CD14-positive monocyte (primary cell): ENCODE measurements at regions not wholly inside any gene's neighbourhood (a gene's known extent, or its start where the extent isn't known, plus 50 kb on each side); places are given as distances from the start of the nearest gene placed in this dataset.

ENCODE experiments used
- DNase-seq, 3 donors: peaks; one replicate each; pipeline ENCODE4 v3.0.0-alpha.2; 2011 to 2022
- H2AFZ ChIP-seq: 2 replicates; pipeline ENCODE4 v1.6.0; 2012; ENCODE audit warnings: mild to moderate bottlenecking, low read depth, low read length, inconsistent platforms; ENCODE audit not compliant: insufficient read depth, poor library complexity, severe bottlenecking
- H3K27ac ChIP-seq, 2 donors: 1 replicate in 1 of 2; 2 replicates in 1 of 2; pipeline ENCODE4 v1.5.1; 2012 to 2013; ENCODE audit warnings: low read length in 2 of 2, control low read depth in 1 of 2, inconsistent platforms in 1 of 2, low read depth in 1 of 2, mild to moderate bottlenecking in 1 of 2
- H3K27me3 ChIP-seq, 2 donors: one replicate each; pipeline versions ENCODE4 v1.6.0 to v1.6.1; 2011 to 2013; ENCODE audit warnings: low read length in 2 of 2; ENCODE audit not compliant: control insufficient read depth in 2 of 2, insufficient read depth in 2 of 2
- H3K36me3 ChIP-seq, 2 donors: replicated peaks in 1 of 2; 1 replicate in 1 of 2; 2 replicates in 1 of 2; pipeline versions ENCODE4 v1.5.1 to v1.6.1; 2012 to 2013; ENCODE audit warnings: low read length in 2 of 2, control low read depth in 1 of 2, inconsistent platforms in 1 of 2, mild to moderate bottlenecking in 1 of 2; ENCODE audit not compliant: insufficient read depth in 2 of 2, control insufficient read depth in 1 of 2
- H3K4me1 ChIP-seq, 2 donors: 1 replicate in 1 of 2; 2 replicates in 1 of 2; pipeline versions ENCODE4 v1.5.1 to v1.6.1; 2012 to 2013; ENCODE audit warnings: low read length in 2 of 2, control low read depth in 1 of 2, inconsistent platforms in 1 of 2, mild to moderate bottlenecking in 1 of 2, moderate library complexity in 1 of 2; ENCODE audit not compliant: insufficient read depth in 2 of 2, control insufficient read depth in 1 of 2
- H3K4me2 ChIP-seq: replicated peaks from 2 replicates; pipeline ENCODE3; 2012; ENCODE audit warnings: low read length, moderate library complexity, mild to moderate bottlenecking; ENCODE audit not compliant: poor library complexity, severe bottlenecking; ENCODE audit errors: extremely low read depth
- H3K4me3 ChIP-seq, 3 experiments: fragments of 200-600 bp in 1 of 3; sonication (generic) in 1 of 3; replicated peaks in 1 of 3; 1 replicate in 2 of 3; 2 replicates in 1 of 3; pipeline ENCODE4 v1.5.1; 2011 to 2013; ENCODE audit warnings: low read length in 3 of 3, mild to moderate bottlenecking in 3 of 3, control low read depth in 2 of 3, low read depth in 2 of 3, inconsistent platforms in 1 of 3, moderate library complexity in 1 of 3
- H3K79me2 ChIP-seq: 2 replicates; pipeline ENCODE4 v1.6.0; 2012; ENCODE audit warnings: mild to moderate bottlenecking, control low read depth, inconsistent platforms, low read length, moderate library complexity; ENCODE audit not compliant: insufficient read depth
- H3K9ac ChIP-seq: 2 replicates; pipeline ENCODE4 v1.6.0; 2017; ENCODE audit warnings: low read length, mild to moderate bottlenecking; ENCODE audit not compliant: insufficient read depth, poor library complexity, severe bottlenecking
- H3K9me3 ChIP-seq, 2 donors: replicated peaks in 1 of 2; 1 replicate in 1 of 2; 2 replicates in 1 of 2; pipeline versions ENCODE4 v1.5.1 to v1.6.1; 2012 to 2013; ENCODE audit warnings: low read length in 2 of 2, control low read depth in 1 of 2; ENCODE audit not compliant: control insufficient read depth in 1 of 2, insufficient read depth in 1 of 2
- H4K20me1 ChIP-seq: 2 replicates; pipeline ENCODE4 v1.6.0; 2012; ENCODE audit warnings: mild to moderate bottlenecking, low read length, control low read depth, moderate library complexity; ENCODE audit not compliant: insufficient read depth
- H3K27ac Mint-ChIP-seq, 7 donors: one replicate each; pipeline ENCODE4 v1.8.0; 2020; ENCODE audit warnings: mild to moderate bottlenecking in 7 of 7, mixed read lengths in 7 of 7, moderate library complexity in 6 of 7, inconsistent platforms in 2 of 7
- H3K27me3 Mint-ChIP-seq, 3 donors: one replicate each; pipeline ENCODE4 v1.8.0; 2021 to 2022; ENCODE audit warnings: low read depth in 3 of 3, mild to moderate bottlenecking in 3 of 3, mixed read lengths in 3 of 3, moderate library complexity in 3 of 3, inconsistent platforms in 1 of 3
- H3K36me3 Mint-ChIP-seq, 2 donors: one replicate each; pipeline ENCODE4 v1.8.0; 2020; ENCODE audit warnings: mixed read lengths in 2 of 2, inconsistent platforms in 1 of 2, mild to moderate bottlenecking in 1 of 2
- H3K4me1 Mint-ChIP-seq: one replicate; pipeline ENCODE4 v1.8.0; 2020; ENCODE audit warnings: mild to moderate bottlenecking, mixed read lengths
- H3K4me3 Mint-ChIP-seq, 2 donors: one replicate each; pipeline ENCODE4 v1.8.0; 2020; ENCODE audit warnings: mild to moderate bottlenecking in 2 of 2, mixed read lengths in 2 of 2, moderate library complexity in 1 of 2
- H3K9me3 Mint-ChIP-seq, 7 donors: one replicate each; pipeline ENCODE4 v1.8.0; 2020 to 2022; ENCODE audit warnings: mixed read lengths in 7 of 7, mild to moderate bottlenecking in 6 of 7, moderate library complexity in 6 of 7, inconsistent platforms in 2 of 7
- WGBS: methylation state at CpG from one replicate; pipeline ENCODE4 v1.1.5; 2013; ENCODE audit warnings: missing lambda C conversion rate; ENCODE audit not compliant: insufficient coverage; 5-methylcytosine and 5-hydroxymethylcytosine counted together
- intact Hi-C, 2 donors: fragments of 100-400 bp; cut with micrococcal nuclease; formaldehyde crosslinking; loops; one replicate each; pipeline versions ENCODE4 v1.15.0 to v1.15.1; 2023
- TF ChIP-seq, protein P1 (sequence below): fragments of 200-600 bp; IDR thresholded peaks from one replicate; pipeline ENCODE4 v1.8.0; 2022; ENCODE audit warnings: antibody characterized with exemption, mild to moderate bottlenecking

- TF ChIP-seq, protein P1, sequence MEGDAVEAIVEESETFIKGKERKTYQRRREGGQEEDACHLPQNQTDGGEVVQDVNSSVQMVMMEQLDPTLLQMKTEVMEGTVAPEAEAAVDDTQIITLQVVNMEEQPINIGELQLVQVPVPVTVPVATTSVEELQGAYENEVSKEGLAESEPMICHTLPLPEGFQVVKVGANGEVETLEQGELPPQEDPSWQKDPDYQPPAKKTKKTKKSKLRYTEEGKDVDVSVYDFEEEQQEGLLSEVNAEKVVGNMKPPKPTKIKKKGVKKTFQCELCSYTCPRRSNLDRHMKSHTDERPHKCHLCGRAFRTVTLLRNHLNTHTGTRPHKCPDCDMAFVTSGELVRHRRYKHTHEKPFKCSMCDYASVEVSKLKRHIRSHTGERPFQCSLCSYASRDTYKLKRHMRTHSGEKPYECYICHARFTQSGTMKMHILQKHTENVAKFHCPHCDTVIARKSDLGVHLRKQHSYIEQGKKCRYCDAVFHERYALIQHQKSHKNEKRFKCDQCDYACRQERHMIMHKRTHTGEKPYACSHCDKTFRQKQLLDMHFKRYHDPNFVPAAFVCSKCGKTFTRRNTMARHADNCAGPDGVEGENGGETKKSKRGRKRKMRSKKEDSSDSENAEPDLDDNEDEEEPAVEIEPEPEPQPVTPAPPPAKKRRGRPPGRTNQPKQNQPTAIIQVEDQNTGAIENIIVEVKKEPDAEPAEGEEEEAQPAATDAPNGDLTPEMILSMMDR, result no peak
- H3K9me3 ChIP-seq, result no peaks in the 10 kb centered on the region
- intact Hi-C loops, result no loop called here
- H3K79me2 ChIP-seq, result no peaks in the 10 kb centered on the region
- peaks cover 0 to 4% (median 0%) of the 10 kb centered on the region in 7 donors for H3K9me3 Mint-ChIP-seq
- no peak overlapping the region for H3K27ac Mint-ChIP-seq
- no peaks in the 10 kb centered on the region for H3K4me1 Mint-ChIP-seq
- no peak overlapping the region for H3K9ac ChIP-seq
- no peaks in the 10 kb centered on the region for H3K4me1 ChIP-seq
- H2AFZ ChIP-seq, result no peak overlapping the region
- no peaks in the 10 kb centered on the region for H4K20me1 ChIP-seq
- no peak overlapping the region for H3K27ac ChIP-seq
- no peaks in the 10 kb centered on the region for H3K36me3 ChIP-seq
- H3K27me3 ChIP-seq, result no peaks in the 10 kb centered on the region
- DNase-seq, result no peak
- no peak overlapping the region for H3K4me2 ChIP-seq
- H3K27me3 Mint-ChIP-seq, result no peaks in the 10 kb centered on the region
- H3K4me3 ChIP-seq, result no peak overlapping the region
- no peak overlapping the region for H3K4me3 Mint-ChIP-seq
- H3K36me3 Mint-ChIP-seq, result no peaks in the 10 kb centered on the region
Measured at GRCh38 chr1:101733340-101733739, 263.4 kb downstream of the OLFM3 start.

DNA sequence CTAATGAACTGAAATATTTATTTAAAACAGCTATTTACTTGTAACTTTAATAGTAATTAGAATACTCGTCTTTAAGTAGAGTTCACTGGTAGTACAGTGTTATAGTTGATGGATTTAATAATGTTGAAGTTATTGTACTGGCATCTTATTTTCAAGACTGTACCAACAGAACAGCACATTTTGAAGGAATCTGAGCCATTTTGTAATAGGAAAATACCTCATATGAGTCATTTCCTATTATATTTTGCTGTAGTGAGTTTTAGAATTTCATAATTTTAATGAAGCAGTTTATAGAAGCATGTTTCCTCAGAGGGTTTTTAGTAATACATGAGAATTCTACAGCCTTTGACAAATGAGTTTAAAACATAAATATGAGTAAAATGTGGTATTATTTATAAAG is 258.3 kb downstream of the OLFM3 start:
- WGBS, result no CpG with 5 or more reads among the region's 1 CpG
- Mint-ChIP-seq H3K27me3 (no peaks in the 10 kb centered on the region), H3K4me3 (no peak overlapping the region), H3K9me3 (peaks cover 0 to 4% (median 0%) of the 10 kb centered on the region in 7 donors), H3K27ac (no peak overlapping the region), H3K36me3 (no peaks in the 10 kb centered on the region), H3K4me1 (peaks cover 2% of the 10 kb centered on the region)
- Histone ChIP-seq H3K4me2 (no peak overlapping the region), H3K79me2 (no peaks in the 10 kb centered on the region), H3K27ac (no peak overlapping the region), H2AFZ (no peak overlapping the region), H3K4me1 (no peaks in the 10 kb centered on the region), H3K27me3 (no peaks in the 10 kb centered on the region), H3K9me3 (no peaks in the 10 kb centered on the region), H3K4me3 (no peak overlapping the region), H3K36me3 (no peaks in the 10 kb centered on the region), H4K20me1 (no peaks in the 10 kb centered on the region), H3K9ac (no peak overlapping the region)
- no peak for DNase-seq
- intact Hi-C loops, result no loop called here
- TF ChIP-seq, protein P1, result no peak
